Ovary (tissue), 7 donors: ENCODE measurements at regions not wholly inside any gene's neighbourhood (a gene's known extent, or its start where the extent isn't known, plus 50 kb on each side); places are given as distances from the start of the nearest gene placed in this dataset.

Experiments used
- DNase-seq, 5 donors: peaks; one replicate each; pipeline ENCODE4 v3.0.0-alpha.2; 2019 to 2020
- H3K27ac ChIP-seq, 2 donors: fragments of 200-600 bp; one replicate each; pipeline versions ENCODE4 v1.5.1 to v1.8.0; 2019 to 2022
- H3K27me3 ChIP-seq: fragments of 200-600 bp; one replicate; pipeline ENCODE4 v1.8.0; 2022
- H3K36me3 ChIP-seq: fragments of 200-600 bp; sonication (generic); one replicate; pipeline ENCODE4 v1.5.1; 2019
- H3K4me1 ChIP-seq: one replicate; pipeline ENCODE4 v1.8.1; 2013; ENCODE audit warnings: mild to moderate bottlenecking, moderate library complexity; ENCODE audit not compliant: insufficient read depth
- H3K4me3 ChIP-seq: fragments of 200-600 bp; sonication (generic); one replicate; pipeline ENCODE4 v1.5.1; 2017
- H3K9me3 ChIP-seq, 2 donors: fragments of 200-600 bp in 1 of 2; sonication (generic) in 1 of 2; one replicate each; pipeline versions ENCODE4 v1.5.1 to v1.8.1; 2013 to 2019; ENCODE audit warnings: mild to moderate bottlenecking in 1 of 2, moderate library complexity in 1 of 2
- CTCF ChIP-seq, 3 donors: fragments of 450-650 bp in 2 of 3; fragments of 200-600 bp in 1 of 3; IDR thresholded peaks; one replicate each; pipeline versions ENCODE4 v1.5.1 to v1.8.0; 2016 to 2022; ENCODE audit warnings: antibody characterized with exemption in 3 of 3, mild to moderate bottlenecking in 1 of 3
- EP300 ChIP-seq: sonication (generic); formaldehyde crosslinking; IDR thresholded peaks from one replicate; pipeline ENCODE4 v1.6.1; 2017; ENCODE audit warnings: antibody characterized with exemption
- POLR2A ChIP-seq: fragments of 450-650 bp; IDR thresholded peaks from one replicate; pipeline ENCODE4 v1.6.1; 2017; ENCODE audit warnings: antibody characterized with exemption, mild to moderate bottlenecking, moderate library complexity
- WGBS, 3 donors: extraction: QIAGEN DNeasy Blood & Tissue Kit in 1 of 3; methylation state at CpG; one replicate each; pipeline versions ENCODE4 v1.1.5 to v1.1.7; 2013 to 2017; 5-methylcytosine and 5-hydroxymethylcytosine counted together
- intact Hi-C, 4 donors: fragments of 100-400 bp; cut with DNase I; formaldehyde crosslinking; loops; one replicate each; pipeline versions ENCODE4 v1.11.0 to v1.15.1; 2022 to 2023
- donor health status: DM: no; HTN: no; CAD: no; lungs with moderate emphysema.
- donor health status: DM: no; HTN: no; CAD: no.
- donor health status: Bipolar disorder and iron deficiency.
- donor health status: DM: no; HTN: no; CAD: no.
- donor health status: DM: yes; HTN: yes; CAD: no.

- TF ChIP-seq CTCF (IDR thresholded peaks at IDR 0.05) (no peak), POLR2A (no peak), EP300 (no peak)
- Histone ChIP-seq H3K27me3 (no peaks in the 10 kb centered on the region), H3K4me1 (no peaks in the 10 kb centered on the region), H3K4me3 (no peak overlapping the region), H3K9me3 (no peaks in the 10 kb centered on the region), H3K36me3 (no peaks in the 10 kb centered on the region), H3K27ac (no peak overlapping the region)
- WGBS, 3 donors: 82 to 85% (median 82%) methylated on average over 2 of the region's 2 CpGs
- intact Hi-C loops: no loop called here
- DNase-seq: no peak
Measured at GRCh38 chr5:120738568-120738967, 274.5 kb downstream of the PRR16 start.

- Histone ChIP-seq H3K27me3 (no peaks in the 10 kb centered on the region), H3K27ac (no peak overlapping the region), H3K4me3 (no peak overlapping the region), H3K4me1 (no peaks in the 10 kb centered on the region), H3K9me3 (no peaks in the 10 kb centered on the region), H3K36me3 (no peaks in the 10 kb centered on the region)
- TF ChIP-seq EP300: no peak
- no peak for TF ChIP-seq CTCF (IDR thresholded peaks at IDR 0.05)
- no peak for TF ChIP-seq POLR2A
- intact Hi-C loops: no loop called here
- no peak for DNase-seq
Measured at GRCh38 chr5:120740989-120741388, 276.9 kb downstream of the PRR16 start.

GRCh38 chr5:120748474-120748873, 284.4 kb downstream of the PRR16 start:
- intact Hi-C loops: no loop called here
- no peak for DNase-seq
- H3K4me3 ChIP-seq: no peak overlapping the region

GRCh38 chr5:120749737-120750136, 285.6 kb downstream of the PRR16 start:
- Histone ChIP-seq H3K27ac (no peak overlapping the region), H3K9me3 (no peaks in the 10 kb centered on the region), H3K36me3 (no peaks in the 10 kb centered on the region), H3K4me1 (no peaks in the 10 kb centered on the region), H3K27me3 (no peaks in the 10 kb centered on the region), H3K4me3 (no peak overlapping the region)
- TF ChIP-seq CTCF (IDR thresholded peaks at IDR 0.05): no peak
- TF ChIP-seq POLR2A: no peak
- TF ChIP-seq EP300: no peak
- 64 to 77% (median 68%) methylated on average over 3 of the region's 3 CpGs for WGBS, 3 donors
- DNase-seq: no peak
- intact Hi-C loops: no loop called here

More at GRCh38 chr5:120748474-120748873, 284.4 kb downstream of the PRR16 start:
- H3K27ac ChIP-seq: no peak overlapping the region
- no peaks in the 10 kb centered on the region for H3K27me3 ChIP-seq
- no peaks in the 10 kb centered on the region for H3K9me3 ChIP-seq
- WGBS, 3 donors: 73 to 81% (median 74%) methylated on average over 2 of the region's 2 CpGs
- H3K4me1 ChIP-seq: no peaks in the 10 kb centered on the region
- H3K36me3 ChIP-seq: no peaks in the 10 kb centered on the region
- no peak for TF ChIP-seq EP300
- no peak for TF ChIP-seq POLR2A
- TF ChIP-seq CTCF (IDR thresholded peaks at IDR 0.05): no peak

GRCh38 chr5:120759587-120759986, 295.5 kb downstream of the PRR16 start:
- H3K36me3 ChIP-seq: no peaks in the 10 kb centered on the region
- no peak overlapping the region for H3K4me3 ChIP-seq
- H3K27me3 ChIP-seq: no peaks in the 10 kb centered on the region
- H3K4me1 ChIP-seq: no peaks in the 10 kb centered on the region
- H3K27ac ChIP-seq: no peak overlapping the region
- H3K9me3 ChIP-seq: no peaks in the 10 kb centered on the region
- no peak for DNase-seq
- intact Hi-C loops: no loop called here
- TF ChIP-seq POLR2A (no peak), EP300 (no peak), CTCF (IDR thresholded peaks at IDR 0.05) (no peak)
